NCI-H1694 (cell line): ENCODE measurements at regions not wholly inside any gene's neighbourhood (a gene's known extent, or its start where the extent isn't known, plus 50 kb on each side); places are given as distances from the start of the nearest gene placed in this dataset.

Experiments
- DNase-seq: peaks from one replicate; lab custom pipeline; 2025; lab: John Stamatoyannopoulos, UW

- DNase-seq = no peak
Measured at GRCh38 chr1:38464071-38464661, 395.4 kb downstream of the RRAGC start.

GRCh38 chr1:38463074-38463473 lies 396.5 kb downstream of the RRAGC start:
- no peak for DNase-seq

GRCh38 chr1:38456531-38456876 lies 403.1 kb downstream of the RRAGC start:
- DNase-seq = no peak

GRCh38 chr1:38455829-38456530 lies 403.6 kb downstream of the RRAGC start:
- no peak for DNase-seq

GRCh38 chr1:38454749-38455441 lies 404.7 kb downstream of the RRAGC start:
- DNase-seq = no peak

GRCh38 chr1:38454236-38454635 lies 405.3 kb downstream of the RRAGC start:
- DNase-seq = no peak

GRCh38 chr1:38452246-38452645 lies 405.7 kb upstream of the POU3F1 start:
- no peak for DNase-seq

- no peak for DNase-seq
Measured at GRCh38 chr1:38451541-38451993, 405.0 kb upstream of the POU3F1 start.

- DNase-seq = no peak
Measured at GRCh38 chr1:38448893-38449292, 402.3 kb upstream of the POU3F1 start.

GRCh38 chr1:38446936-38447335 lies 400.3 kb upstream of the POU3F1 start:
- DNase-seq = no peak

GRCh38 chr1:38444770-38445442 lies 398.3 kb upstream of the POU3F1 start:
- DNase-seq = no peak

GRCh38 chr1:38444311-38444710 lies 397.7 kb upstream of the POU3F1 start:
- no peak for DNase-seq

- no peak for DNase-seq
Measured at GRCh38 chr1:38440402-38440801, 393.8 kb upstream of the POU3F1 start.

- DNase-seq = no peak
Measured at GRCh38 chr1:38436749-38437148, 390.2 kb upstream of the POU3F1 start.

GRCh38 chr1:38436006-38436405 lies 389.4 kb upstream of the POU3F1 start:
- no peak for DNase-seq

- no peak for DNase-seq
Measured at GRCh38 chr1:38433084-38433722, 386.6 kb upstream of the POU3F1 start.

- DNase-seq = no peak
Measured at GRCh38 chr1:38431535-38432376, 385.2 kb upstream of the POU3F1 start.

GRCh38 chr1:38430949-38431348 lies 384.4 kb upstream of the POU3F1 start:
- DNase-seq = no peak

- DNase-seq = no peak
Measured at GRCh38 chr1:38424677-38425076, 378.1 kb upstream of the POU3F1 start.

- no peak for DNase-seq
Measured at GRCh38 chr1:38420666-38421065, 374.1 kb upstream of the POU3F1 start.
